DOHH2 (cell line): ENCODE measurements at regions not wholly inside any gene's neighbourhood (a gene's known extent, or its start where the extent isn't known, plus 50 kb on each side); places are given as distances from the start of the nearest gene placed in this dataset.

ENCODE experiments used
- CTCF ChIP-seq: fragments of 200-600 bp; sonication (generic); IDR thresholded peaks from one replicate; pipeline ENCODE4 v1.5.1; 2014; ENCODE audit warnings: antibody characterized with exemption, mild to moderate bottlenecking, low read depth, low read length; ENCODE audit not compliant: poor library complexity, severe bottlenecking
- EZH2phosphoT487 ChIP-seq: fragments of 200-600 bp; sonication (generic); IDR thresholded peaks from 2 replicates; pipeline ENCODE4 v1.6.1; 2017; ENCODE audit warnings: borderline replicate concordance, mild to moderate bottlenecking, antibody characterized with exemption, low read length, moderate library complexity, mixed read lengths

DNA sequence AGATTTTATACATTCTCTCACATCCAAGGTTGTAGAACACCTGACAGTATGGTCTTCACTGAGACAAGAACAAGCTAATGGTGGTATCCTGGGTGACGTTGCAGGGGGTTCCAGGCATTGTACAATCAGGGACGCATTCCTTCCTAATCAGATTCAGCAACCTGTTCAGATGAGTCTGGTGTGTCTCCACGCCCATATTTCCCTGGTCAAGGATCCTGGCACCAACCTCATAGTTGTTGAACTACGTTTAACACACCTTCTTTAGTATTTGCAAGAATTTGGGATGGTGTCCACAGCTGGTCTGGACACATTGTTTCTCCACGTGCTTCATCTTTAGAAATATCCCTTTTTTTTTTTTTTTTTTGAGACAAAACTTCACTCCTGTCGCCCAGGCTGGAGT, 161.0 kb upstream of the CDYL start:
- TF ChIP-seq CTCF (no peak), EZH2phosphoT487 (no peak)
